K562 (cell line): ENCODE measurements at regions not wholly inside any gene's neighbourhood (a gene's known extent, or its start where the extent isn't known, plus 50 kb on each side); places are given as distances from the start of the nearest gene placed in this dataset.

Source experiments
- ATAC-seq: fragments of 200-7000 bp; cut with Tn5 transposase; 3 replicates; pipeline ENCODE4 v1.9.1; 2020; ENCODE audit warnings: moderate library complexity
- BruUV-seq: library from RNA; stranded (reverse); fragments of 400-500 nt; replicated peaks from 2 replicates; lab custom pipeline; 2021; lab: Mats Ljungman, UMichigan
- CTCF ChIA-PET: fragments of 300-600 bp; formaldehyde crosslinking; extraction: SDS; loops from one replicate; lab custom pipeline; 2021; ENCODE audit warnings: low intra/inter-chr PET ratio; lab: Yijun Ruan, JAX
- POLR2A ChIA-PET: fragments of 300-600, 350-650 bp; sonication (Branson Sonifier 250); formaldehyde crosslinking; extraction: SDS; loops from one replicate; lab custom pipeline; 2021; ENCODE audit warnings: antibody characterized with exemption, inconsistent platforms; lab: Yijun Ruan, JAX
- DNase-seq, 4 experiments: peaks; one replicate each; pipeline versions ENCODE4 v3.0.0 to v3.0.0-alpha.2; 2011 to 2018; ENCODE audit warnings: low spot score in 3 of 4, mixed read lengths in 3 of 4; ENCODE audit errors: extremely low read depth in 1 of 4
- FAIRE-seq: peaks from 2 replicates; lab custom pipeline; 2011; peaks lifted over from hg19 to GRCh38; lab: Jason Lieb, UNC
- H2AFZ ChIP-seq: 2 replicates; pipeline ENCODE4 v1.6.0; 2011; ENCODE audit warnings: low read depth, low read length, control low read depth, inconsistent platforms
- H3K27ac ChIP-seq: fragments of 200-600 bp; 3 replicates; pipeline ENCODE4 v1.8.0; 2011; ENCODE audit warnings: low read depth, mild to moderate bottlenecking, control low read depth, inconsistent platforms, low read length, moderate library complexity, mixed read lengths; ENCODE audit errors: extremely low read depth
- H3K27me3 ChIP-seq, 2 experiments: fragments of 300-600 bp in 1 of 2; 2 replicates in 1 of 2; 3 replicates in 1 of 2; pipeline versions ENCODE4 v1.6.0 to v1.8.0; 2011; ENCODE audit warnings: inconsistent platforms in 2 of 2, low read length in 2 of 2, mild to moderate bottlenecking in 1 of 2, mixed read lengths in 1 of 2, moderate library complexity in 1 of 2; ENCODE audit not compliant: control insufficient read depth in 2 of 2, insufficient read depth in 2 of 2
- H3K36me3 ChIP-seq: fragments of 300-600 bp; 3 replicates; pipeline ENCODE4 v1.8.0; 2011; ENCODE audit warnings: mild to moderate bottlenecking, low read length, inconsistent platforms; ENCODE audit not compliant: control insufficient read depth, insufficient read depth
- H3K4me1 ChIP-seq, 2 experiments: fragments of 200-600 bp in 1 of 2; replicated peaks in 1 of 2; 2 replicates in 1 of 2; 3 replicates in 1 of 2; pipeline versions ENCODE4 v1.5.1 to v1.8.0; 2011; ENCODE audit warnings: inconsistent platforms in 2 of 2, low read length in 2 of 2, mild to moderate bottlenecking in 1 of 2, mixed read lengths in 1 of 2, moderate library complexity in 1 of 2; ENCODE audit not compliant: control insufficient read depth in 2 of 2, insufficient read depth in 2 of 2
- H3K4me2 ChIP-seq: 2 replicates; pipeline ENCODE4 v1.6.1; 2011; ENCODE audit warnings: low read length, control low read depth, inconsistent platforms, mixed read lengths; ENCODE audit not compliant: insufficient read depth
- H3K4me3 ChIP-seq: fragments of 200-600 bp; sonication (generic), shearing (Covaris generic); 2 replicates; pipeline ENCODE4 v1.5.1; 2016; ENCODE audit warnings: control low read depth, inconsistent platforms
- H3K79me2 ChIP-seq: fragments of 200-600 bp; 3 replicates; pipeline ENCODE4 v1.8.0; 2011; ENCODE audit warnings: low read length, inconsistent platforms; ENCODE audit not compliant: control insufficient read depth, insufficient read depth
- H3K9ac ChIP-seq, 2 experiments: 2 replicates each; pipeline versions ENCODE4 v1.6.0 to v1.6.1; 2011; ENCODE audit warnings: low read depth in 2 of 2, low read length in 2 of 2, control low read depth in 1 of 2, inconsistent platforms in 1 of 2, mild to moderate bottlenecking in 1 of 2, mixed read lengths in 1 of 2; ENCODE audit not compliant: insufficient read depth in 1 of 2
- H3K9me1 ChIP-seq: one replicate; pipeline ENCODE4 v1.6.0; 2011; ENCODE audit warnings: inconsistent platforms, mild to moderate bottlenecking, low read length, moderate library complexity; ENCODE audit not compliant: control insufficient read depth, insufficient read depth
- H3K9me3 ChIP-seq: replicated peaks from 2 replicates; pipeline ENCODE4 v1.5.1; 2011; ENCODE audit warnings: low read depth, low read length, inconsistent platforms; ENCODE audit not compliant: control insufficient read depth, insufficient read depth
- H4K20me1 ChIP-seq: replicated peaks from 2 replicates; pipeline ENCODE4 v1.6.1; 2011; ENCODE audit warnings: low read length, inconsistent platforms, mixed read lengths; ENCODE audit not compliant: control insufficient read depth, insufficient read depth
- ADNP ChIP-seq: fragments of 200-800 bp; sonication (Bioruptor generic); IDR thresholded peaks from 2 replicates; pipeline ENCODE4 v1.6.1; 2016; ENCODE audit warnings: missing genetic modification characterization, missing compliant biosample characterization
- DDX20 ChIP-seq: fragments of 450-650 bp; IDR thresholded peaks from 2 replicates; pipeline ENCODE4 v1.6.1; 2016; ENCODE audit warnings: missing genetic modification characterization, low read depth, mild to moderate bottlenecking, missing compliant biosample characterization, moderate library complexity
- KLF1 ChIP-seq: fragments of 450-650 bp; IDR thresholded peaks from 2 replicates; pipeline ENCODE4 v1.6.1; 2016; ENCODE audit warnings: missing genetic modification characterization, missing compliant biosample characterization
- POLR2AphosphoS5 ChIP-seq: IDR thresholded peaks from 2 replicates; pipeline ENCODE4 v1.6.1; 2011; ENCODE audit warnings: mild to moderate bottlenecking, low read depth, low read length, moderate library complexity; ENCODE audit not compliant: control insufficient read depth, insufficient read depth
- RUNX1 ChIP-seq: sonication (generic); IDR thresholded peaks from 2 replicates; pipeline ENCODE4 v1.6.1; 2016; ENCODE audit warnings: antibody characterized with exemption, low read depth
- SAFB2 ChIP-seq: fragments of 200-400 bp; formaldehyde crosslinking; IDR thresholded peaks from 2 replicates; pipeline ENCODE4 v1.6.1; 2018; ENCODE audit warnings: borderline replicate concordance, low read length, low read depth, moderate library complexity; ENCODE audit not compliant: severe bottlenecking
- TAF7 ChIP-seq: fragments of 450-650 bp; IDR thresholded peaks from 2 replicates; pipeline ENCODE4 v1.6.1; 2016; ENCODE audit warnings: missing genetic modification characterization, missing compliant biosample characterization
- TBL1XR1 ChIP-seq, 2 experiments: IDR thresholded peaks; 2 replicates each; pipeline ENCODE4 v1.6.1; 2012; ENCODE audit warnings: improper control_type of control experiment in 2 of 2, low read length in 2 of 2, mild to moderate bottlenecking in 1 of 2
- WHSC1 ChIP-seq: IDR thresholded peaks from one replicate; pipeline ENCODE4 v1.6.1; 2012; ENCODE audit warnings: low read length, control low read depth, inconsistent platforms
- ZKSCAN1 ChIP-seq: fragments of 150-350 bp; IDR thresholded peaks from 2 replicates; pipeline ENCODE4 v1.6.1; 2016; ENCODE audit warnings: low read depth, low read length
- ZNF12 ChIP-seq: sonication (generic); formaldehyde crosslinking; IDR thresholded peaks from 2 replicates; pipeline ENCODE4 v1.4.0; 2020; ENCODE audit warnings: mild to moderate bottlenecking, missing genetic modification reagents
- ZNF124 ChIP-seq: sonication (generic); formaldehyde crosslinking; IDR thresholded peaks from 2 replicates; pipeline ENCODE4 v1.8.1; 2022; ENCODE audit warnings: missing genetic modification reagents
- ZNF316 ChIP-seq: fragments of 450-650 bp; IDR thresholded peaks from 2 replicates; pipeline ENCODE4 v1.6.1; 2016
- ZNF436 ChIP-seq: fragments of 250-450, 450-650 bp; sonication (Bioruptor Pico); formaldehyde crosslinking; IDR thresholded peaks from 2 replicates; pipeline ENCODE4 v1.7.0; 2020; ENCODE audit warnings: mild to moderate bottlenecking
- ZNF77 ChIP-seq: fragments of 250-450 bp; sonication (Bioruptor Pico); IDR thresholded peaks from 2 replicates; pipeline ENCODE4 v1.5.0; 2020
- WGBS: fragments of 100-300 bp; shearing (Covaris generic); methylation state at CpG from one replicate; pipeline ENCODE4 v1.1.6; 2016; ENCODE audit warnings: low coverage, mixed read lengths; ENCODE audit not compliant: insufficient coverage; ENCODE audit errors: missing lambda C conversion rate; 5-methylcytosine and 5-hydroxymethylcytosine counted together
- in situ Hi-C: fragments of 300-500 bp; cut with MboI; formaldehyde crosslinking; loops from 4 replicates; pipeline ENCODE4 v1.15.0; 2018; ENCODE audit warnings: inconsistent platforms, mixed read lengths
- intact Hi-C: fragments of 100-400 bp; cut with micrococcal nuclease; formaldehyde crosslinking; loops from 2 replicates; pipeline ENCODE4 v1.14.2; 2022
- TF ChIP-seq, protein P1 (sequence below): fragments of 450-650 bp; IDR thresholded peaks from 2 replicates; pipeline ENCODE4 v1.6.1; 2017; ENCODE audit warnings: antibody characterized with exemption
- TF ChIP-seq, protein P2 (sequence below), 2 experiments: fragments of 450-650 bp in 1 of 2; sonication (generic) in 1 of 2; formaldehyde crosslinking in 1 of 2; IDR thresholded peaks in 1 of 2; conservative IDR thresholded peaks in 1 of 2; 2 replicates each; pipeline versions ENCODE4 v1.6.1 to v1.8.1; 2016 to 2023; ENCODE audit warnings: mild to moderate bottlenecking in 2 of 2, moderate library complexity in 2 of 2, inconsistent platforms in 1 of 2, missing genetic modification reagents in 1 of 2
- TF ChIP-seq, protein P3 (sequence below): IDR thresholded peaks from 2 replicates; pipeline ENCODE4 v1.6.1; 2011; ENCODE audit not compliant: insufficient read length; ENCODE audit errors: extremely low read depth

DNA sequence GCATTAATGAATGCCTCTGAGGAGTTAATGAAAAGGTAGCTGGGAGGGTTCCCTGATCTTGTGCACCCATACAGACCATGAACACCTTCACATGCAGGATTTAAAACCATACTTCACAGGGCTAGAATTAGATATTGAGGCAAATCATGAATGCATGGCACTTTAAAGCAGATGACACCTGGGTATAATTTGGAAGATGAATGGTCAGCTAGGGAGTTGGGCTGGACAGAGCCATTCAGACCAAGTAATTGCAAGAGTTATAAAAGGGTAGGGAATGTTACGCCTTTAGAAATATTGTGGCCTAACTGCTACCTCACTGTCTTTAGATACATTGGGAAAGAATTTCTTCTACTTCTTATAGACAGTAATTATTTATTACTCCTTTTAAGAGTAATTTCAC is 89.1 kb upstream of the ZNF827 start:
- no peak for FAIRE-seq
- WGBS = 7% methylated on average over 1 of the region's 1 CpG
- POLR2A ChIA-PET = no interaction called here

More for the DNA sequence above, 89.1 kb upstream of the ZNF827 start:
- Histone ChIP-seq H3K4me1 (no peaks in the 10 kb centered on the region), H3K36me3 (no peaks in the 10 kb centered on the region), H3K27ac (no peak overlapping the region), H3K79me2 (no peaks in the 10 kb centered on the region), H3K9me3 (no peaks in the 10 kb centered on the region), H3K4me2 (no peak overlapping the region), H3K4me3 (no peak overlapping the region), H3K27me3 (no peaks in the 10 kb centered on the region), H3K9ac (no peak overlapping the region), H4K20me1 (no peaks in the 10 kb centered on the region), H2AFZ (no peak overlapping the region), H3K9me1 (no peaks in the 10 kb centered on the region)
- CTCF ChIA-PET = no interaction called here
- ATAC-seq (no peak), DNase-seq (no peak)
- in situ Hi-C loops (no loop called here), intact Hi-C loops (no loop called here)
- TF ChIP-seq ZKSCAN1 (no peak), RUNX1 (no peak), ZNF436 (CRISPR knock-in tag) (no peak), WHSC1 (no peak), ADNP (tag) (no peak), ZNF124 (CRISPR knock-in tag) (no peak), DDX20 (no peak), TAF7 (tag) (no peak), POLR2AphosphoS5 (no peak), ZNF316 (no peak), ZNF77 (no peak), KLF1 (tag) (no peak), TBL1XR1 (IDR thresholded peaks at IDR 0.05; ENCODE audit: low read length in 2 of 2) (no peak), ZNF12 (CRISPR knock-in tag) (no peak), SAFB2 (no peak)
- TF ChIP-seq, protein P1, sequence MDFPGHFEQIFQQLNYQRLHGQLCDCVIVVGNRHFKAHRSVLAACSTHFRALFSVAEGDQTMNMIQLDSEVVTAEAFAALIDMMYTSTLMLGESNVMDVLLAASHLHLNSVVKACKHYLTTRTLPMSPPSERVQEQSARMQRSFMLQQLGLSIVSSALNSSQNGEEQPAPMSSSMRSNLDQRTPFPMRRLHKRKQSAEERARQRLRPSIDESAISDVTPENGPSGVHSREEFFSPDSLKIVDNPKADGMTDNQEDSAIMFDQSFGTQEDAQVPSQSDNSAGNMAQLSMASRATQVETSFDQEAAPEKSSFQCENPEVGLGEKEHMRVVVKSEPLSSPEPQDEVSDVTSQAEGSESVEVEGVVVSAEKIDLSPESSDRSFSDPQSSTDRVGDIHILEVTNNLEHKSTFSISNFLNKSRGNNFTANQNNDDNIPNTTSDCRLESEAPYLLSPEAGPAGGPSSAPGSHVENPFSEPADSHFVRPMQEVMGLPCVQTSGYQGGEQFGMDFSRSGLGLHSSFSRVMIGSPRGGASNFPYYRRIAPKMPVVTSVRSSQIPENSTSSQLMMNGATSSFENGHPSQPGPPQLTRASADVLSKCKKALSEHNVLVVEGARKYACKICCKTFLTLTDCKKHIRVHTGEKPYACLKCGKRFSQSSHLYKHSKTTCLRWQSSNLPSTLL = no peak
- TF ChIP-seq, protein P2, sequence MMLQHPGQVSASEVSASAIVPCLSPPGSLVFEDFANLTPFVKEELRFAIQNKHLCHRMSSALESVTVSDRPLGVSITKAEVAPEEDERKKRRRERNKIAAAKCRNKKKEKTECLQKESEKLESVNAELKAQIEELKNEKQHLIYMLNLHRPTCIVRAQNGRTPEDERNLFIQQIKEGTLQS (IDR thresholded peaks at IDR 0.05) = no peak
- TF ChIP-seq, protein P2 (CRISPR knock-in tag; conservative IDR thresholded peaks at IDR 0.05) = no peak
- TF ChIP-seq, protein P3, sequence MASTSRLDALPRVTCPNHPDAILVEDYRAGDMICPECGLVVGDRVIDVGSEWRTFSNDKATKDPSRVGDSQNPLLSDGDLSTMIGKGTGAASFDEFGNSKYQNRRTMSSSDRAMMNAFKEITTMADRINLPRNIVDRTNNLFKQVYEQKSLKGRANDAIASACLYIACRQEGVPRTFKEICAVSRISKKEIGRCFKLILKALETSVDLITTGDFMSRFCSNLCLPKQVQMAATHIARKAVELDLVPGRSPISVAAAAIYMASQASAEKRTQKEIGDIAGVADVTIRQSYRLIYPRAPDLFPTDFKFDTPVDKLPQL = no peak
- BruUV-seq = no TSS peak
